ENCODE measurements at regions not wholly inside any gene's neighbourhood (a gene's known extent, or its start where the extent isn't known, plus 50 kb on each side); places are given as distances from the start of the nearest gene placed in this dataset.

DNA sequence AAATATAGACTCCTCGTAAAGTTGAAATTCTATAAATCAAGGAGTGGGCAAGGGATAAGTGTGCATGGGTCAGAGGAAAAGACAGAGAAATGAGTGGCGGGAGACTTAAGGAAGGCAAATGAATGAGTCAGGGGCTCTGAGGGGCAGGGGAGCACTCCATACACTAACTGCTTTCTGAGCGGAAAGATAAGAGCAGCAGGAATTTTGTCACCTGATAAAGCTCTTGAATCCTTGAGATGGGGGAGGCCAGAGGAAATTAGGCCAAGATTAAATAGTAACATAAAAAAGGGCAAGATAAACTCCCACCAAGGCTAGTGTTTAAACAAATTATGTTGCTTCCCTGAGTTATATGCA is 191.0 kb upstream of the S1PR3 start:
- DNase-seq: no peak

DNA sequence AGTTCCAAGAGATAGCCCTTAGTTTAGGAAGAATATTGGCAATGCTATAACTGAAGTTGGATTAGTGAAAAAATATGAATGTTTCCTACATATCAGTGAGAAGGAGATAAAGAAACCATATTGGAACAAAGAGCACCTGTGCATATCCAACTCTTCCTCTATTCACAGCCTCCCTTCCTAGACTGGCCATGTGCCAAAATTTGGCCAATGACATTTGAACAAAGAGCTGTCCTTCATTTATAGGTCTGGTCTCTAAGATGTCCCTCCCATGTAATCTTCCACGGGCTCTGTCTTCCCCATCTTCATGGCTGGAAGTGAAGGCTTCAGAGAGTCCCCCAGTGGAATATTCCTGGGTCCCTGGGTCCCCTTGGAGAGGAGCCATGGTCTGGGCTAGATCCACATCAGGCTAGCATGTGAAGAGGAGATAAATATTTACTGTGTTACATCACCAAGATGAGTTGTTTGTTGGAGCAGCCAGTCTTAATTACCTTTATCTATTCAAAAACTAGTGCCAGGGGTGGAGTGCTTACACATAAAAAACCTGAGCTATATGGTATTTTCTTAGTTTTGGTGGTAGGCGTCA is 190.0 kb upstream of the S1PR3 start:
- no peak for DNase-seq

DNA sequence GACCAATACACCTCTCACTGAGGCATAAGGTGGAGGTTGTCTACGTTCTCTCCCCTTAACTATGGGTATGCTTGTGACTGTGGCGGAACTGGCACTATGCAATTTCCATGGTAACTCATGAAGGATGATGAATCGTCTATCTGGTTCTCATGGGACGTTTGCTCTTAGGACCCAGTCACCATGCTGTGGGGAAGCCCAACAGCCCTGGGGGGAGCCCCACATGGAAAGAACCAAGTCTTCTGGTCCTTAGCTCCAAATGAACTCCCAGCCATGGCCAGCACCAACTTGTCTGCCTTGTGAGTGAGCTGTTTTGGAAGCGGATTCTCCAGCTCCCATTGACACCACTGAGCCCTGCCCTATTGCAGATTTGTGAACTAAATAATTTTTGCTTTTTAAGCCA is 188.7 kb upstream of the S1PR3 start:
- no peak for DNase-seq

DNA sequence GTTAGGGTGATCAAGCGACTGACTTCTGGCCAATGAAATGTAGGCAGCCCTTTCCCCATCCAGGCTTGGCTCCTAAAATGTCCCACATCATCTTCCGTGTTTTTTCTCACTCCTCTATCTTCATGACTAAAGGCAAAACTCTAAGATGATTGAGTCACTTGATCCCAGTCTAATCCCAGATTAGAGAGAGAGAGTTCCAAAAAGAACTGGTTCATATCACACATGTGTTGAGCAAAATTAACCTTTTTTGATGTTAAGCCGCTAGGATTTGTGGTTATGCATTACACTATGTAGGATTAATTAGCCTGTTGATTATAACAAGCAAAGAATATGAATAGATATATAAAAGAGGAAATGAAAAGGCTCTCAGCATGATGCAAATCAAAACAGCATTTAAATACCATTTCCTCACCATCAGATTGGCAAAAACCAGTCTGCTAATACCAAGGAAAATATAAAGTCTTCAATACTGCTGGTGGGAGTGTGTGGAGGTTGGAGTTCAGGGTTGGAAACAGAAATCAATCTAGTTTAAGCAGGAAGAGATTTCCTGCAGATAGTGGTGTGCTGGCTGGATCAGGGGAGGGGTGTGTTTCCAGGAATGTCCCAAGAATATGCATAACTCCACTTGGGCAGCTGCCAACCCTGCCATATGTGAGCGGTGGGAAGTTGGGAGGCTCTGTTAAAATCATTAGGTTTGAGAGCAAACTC is 187.6 kb upstream of the S1PR3 start:
- no peak for DNase-seq

DNA sequence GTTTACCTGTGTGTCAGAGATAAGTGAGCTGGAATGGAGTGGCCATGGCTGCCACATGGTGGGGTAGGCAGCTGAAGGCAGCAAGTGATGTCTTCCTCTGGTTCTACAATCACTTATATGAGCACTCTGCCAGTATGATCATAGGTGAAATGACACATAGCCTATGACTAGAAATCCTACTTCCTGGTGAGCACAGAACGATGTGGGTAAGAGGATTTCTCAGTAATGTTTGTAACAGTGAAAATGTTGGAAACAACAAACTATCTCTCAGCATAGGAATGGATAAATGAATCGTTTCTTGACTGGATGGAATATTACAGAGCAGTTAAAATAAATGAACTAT is 187.0 kb upstream of the S1PR3 start:
- no peak for DNase-seq

DNA sequence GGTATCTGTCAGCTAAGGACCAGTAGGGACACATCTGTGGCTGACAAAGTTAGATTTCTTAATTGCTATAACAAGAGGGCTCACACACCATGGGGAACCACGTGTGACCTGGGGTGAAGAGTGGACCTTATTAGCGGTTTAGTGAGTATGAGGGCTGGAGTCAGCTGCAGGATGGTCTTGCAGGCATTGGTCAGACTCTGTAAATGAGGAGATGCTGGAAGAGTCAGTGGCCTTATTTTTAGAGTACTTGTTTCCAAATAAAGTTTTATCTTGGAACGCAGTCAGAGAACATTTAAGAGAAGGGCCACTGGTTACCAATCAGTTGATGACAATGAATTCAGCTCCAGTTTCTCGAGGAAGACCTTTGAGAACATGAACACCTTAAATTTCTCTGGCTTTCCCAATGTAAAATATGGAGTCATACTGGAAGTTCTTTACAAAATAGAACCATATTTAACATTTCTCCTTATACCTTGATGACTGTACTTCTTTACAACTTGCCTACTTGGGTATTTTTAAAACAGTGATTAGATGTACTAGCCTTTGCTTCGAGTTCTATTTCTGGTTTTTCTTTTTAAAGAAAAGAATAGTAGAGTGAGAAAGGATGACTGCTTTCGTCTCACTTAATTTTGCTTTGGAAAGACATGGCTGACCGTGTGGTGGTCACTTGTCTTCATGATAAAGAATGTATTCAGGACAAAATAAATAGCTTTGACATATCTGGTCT is 185.9 kb upstream of the S1PR3 start:
- no peak for DNase-seq

DNA sequence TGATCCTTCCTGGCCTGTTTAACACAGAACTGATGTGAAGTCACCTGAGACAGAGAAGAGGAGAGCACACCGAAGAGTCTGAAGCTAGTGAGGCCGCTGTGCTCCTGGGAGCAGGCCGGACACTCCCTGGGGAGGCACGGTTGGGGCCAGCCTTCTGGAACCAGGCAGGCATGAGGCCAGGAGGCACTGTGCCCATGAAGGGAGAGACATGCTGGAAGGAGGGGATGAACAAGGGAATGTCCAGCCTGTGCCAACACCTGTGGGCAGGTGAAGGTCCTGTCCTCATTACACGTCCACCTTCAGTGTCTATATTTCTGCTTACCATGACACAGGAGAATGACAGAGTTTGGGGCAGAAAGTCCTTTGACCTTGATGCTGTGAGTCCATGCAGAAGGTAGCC is 183.8 kb upstream of the S1PR3 start:
- no peak for DNase-seq

DNA sequence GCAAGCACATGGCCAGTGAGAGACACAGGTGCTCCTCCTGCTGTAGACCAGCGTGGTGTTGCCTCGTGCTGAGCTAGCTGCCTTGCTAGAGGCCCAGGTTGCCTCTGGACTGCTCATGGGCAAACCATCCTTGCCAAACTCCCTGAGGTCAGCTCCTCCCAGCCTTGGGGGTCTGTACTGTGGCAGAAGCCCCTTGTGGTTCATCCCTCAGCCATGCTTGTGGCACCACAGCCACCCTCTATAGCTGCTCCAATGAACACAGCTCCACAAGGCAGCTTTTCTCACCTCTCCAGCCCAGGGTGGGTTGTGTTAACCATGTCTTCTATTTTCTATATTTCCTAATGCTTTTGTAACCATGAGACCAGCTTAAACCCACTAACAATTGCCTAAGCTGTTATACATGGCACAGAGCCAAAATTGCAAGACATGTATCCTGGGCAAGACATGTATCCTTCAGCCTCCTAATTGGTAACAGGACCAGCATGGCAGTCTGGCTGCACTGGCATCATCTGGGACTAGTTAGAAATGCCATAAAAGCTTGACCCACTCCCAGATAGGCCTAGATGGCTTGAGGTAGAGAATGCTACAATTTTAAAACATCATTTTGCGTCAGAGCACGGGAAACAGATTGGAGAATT is 183.1 kb upstream of the S1PR3 start:
- DNase-seq: no peak

DNA sequence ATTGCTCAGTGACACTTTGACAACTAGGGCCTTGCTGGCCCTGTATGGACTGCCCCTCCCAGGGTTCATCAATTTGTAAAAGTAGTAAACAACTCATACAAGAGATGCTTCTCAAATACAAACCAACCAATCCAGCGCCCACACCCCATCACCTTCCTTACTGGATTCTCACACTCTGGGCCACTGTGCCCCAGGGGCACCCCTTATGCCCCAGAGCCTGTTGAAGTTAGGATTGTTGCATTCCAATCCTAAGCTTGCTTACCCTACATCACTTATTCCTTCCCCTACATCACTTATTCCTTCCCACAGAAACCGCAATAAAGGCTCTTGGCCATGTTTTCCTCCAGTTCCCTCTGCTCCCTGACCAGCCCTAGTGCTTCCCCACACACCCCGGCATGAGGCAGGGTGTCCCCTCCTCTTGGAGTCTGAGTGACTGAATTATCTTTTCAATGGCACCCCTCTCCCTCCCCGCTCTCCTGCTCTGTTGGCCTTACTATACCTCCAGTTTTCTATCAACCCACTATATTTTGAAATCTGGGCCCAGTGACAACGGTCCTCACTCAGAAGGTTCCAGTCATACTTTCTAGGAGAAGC is 182.4 kb upstream of the S1PR3 start:
- DNase-seq: no peak

DNA sequence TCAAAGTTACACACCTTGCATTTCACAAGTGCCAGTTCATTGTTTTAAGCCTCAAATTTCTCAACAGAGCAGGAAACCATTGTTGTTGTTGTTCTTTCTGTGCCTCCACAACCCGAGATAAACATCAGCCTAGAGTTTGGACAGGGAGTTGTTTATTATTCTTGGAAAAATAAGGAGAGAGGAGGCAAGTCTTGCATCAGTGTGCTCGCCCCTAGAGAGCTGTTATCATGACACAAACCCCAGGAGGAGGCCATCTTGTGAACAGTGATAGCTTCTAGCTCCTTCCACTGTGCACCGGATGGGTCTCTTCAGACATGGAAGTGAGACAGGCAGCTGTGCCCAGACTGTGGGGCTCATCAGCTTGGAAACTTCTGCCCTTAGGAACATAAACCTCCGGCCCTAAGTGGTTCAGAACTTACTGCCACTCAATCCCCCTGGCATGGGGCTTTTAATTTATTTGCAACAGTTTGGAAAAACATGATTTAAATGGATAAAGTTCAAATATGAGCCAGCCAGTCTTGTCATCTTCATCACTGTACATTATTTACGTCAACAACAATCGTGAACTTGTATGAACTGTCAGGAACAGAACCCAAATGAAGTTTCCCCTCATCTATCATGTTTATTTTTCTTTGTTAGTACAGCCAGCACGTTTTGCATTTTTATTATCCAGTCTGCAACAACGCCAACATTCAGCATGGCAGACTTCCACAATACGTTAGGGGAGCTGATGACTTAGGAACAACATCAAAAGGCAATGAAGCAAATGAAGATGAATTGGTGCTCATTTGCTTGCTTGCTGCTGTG is 181.7 kb upstream of the S1PR3 start:
- no peak for DNase-seq

DNA sequence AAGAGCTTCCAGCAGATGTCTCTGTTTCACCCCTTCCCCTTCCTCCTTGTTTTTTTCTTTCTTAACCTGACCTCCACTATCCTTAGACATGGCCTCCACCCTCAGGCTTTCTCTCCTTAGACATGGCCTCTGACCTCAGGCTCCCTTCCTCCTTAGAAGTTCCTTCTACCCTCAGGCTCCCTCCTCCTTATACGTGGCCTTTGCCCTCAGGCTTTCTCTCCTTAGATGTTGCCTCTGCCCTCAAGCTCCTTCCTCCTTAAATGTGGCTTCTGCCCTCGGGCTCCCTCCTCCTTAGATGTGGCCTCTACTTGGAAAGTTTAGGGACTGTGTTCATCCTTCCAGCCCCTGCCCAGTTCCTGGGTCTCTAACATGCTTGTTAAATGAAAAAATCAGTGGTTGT is 180.4 kb upstream of the S1PR3 start:
- no peak for DNase-seq

DNA sequence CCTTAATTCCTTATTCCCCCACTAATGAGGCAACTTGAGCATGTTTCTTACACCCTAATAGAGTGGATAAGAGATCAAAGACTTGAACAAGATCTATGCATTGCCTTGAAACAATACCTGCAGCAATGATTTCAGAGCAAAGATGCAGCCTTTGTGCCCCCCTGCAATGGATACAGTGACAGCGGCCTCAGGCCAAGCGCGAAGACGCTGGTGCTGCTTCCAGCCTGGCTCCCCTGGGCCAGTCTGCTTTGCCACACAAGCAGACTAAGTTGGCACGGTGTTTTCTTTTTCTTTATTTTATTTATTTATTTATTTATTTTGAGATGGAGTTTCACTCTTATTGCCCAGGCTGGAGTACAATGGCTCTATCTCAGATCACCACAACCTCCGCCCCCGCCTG is 179.8 kb upstream of the S1PR3 start:
- DNase-seq: no peak

DNA sequence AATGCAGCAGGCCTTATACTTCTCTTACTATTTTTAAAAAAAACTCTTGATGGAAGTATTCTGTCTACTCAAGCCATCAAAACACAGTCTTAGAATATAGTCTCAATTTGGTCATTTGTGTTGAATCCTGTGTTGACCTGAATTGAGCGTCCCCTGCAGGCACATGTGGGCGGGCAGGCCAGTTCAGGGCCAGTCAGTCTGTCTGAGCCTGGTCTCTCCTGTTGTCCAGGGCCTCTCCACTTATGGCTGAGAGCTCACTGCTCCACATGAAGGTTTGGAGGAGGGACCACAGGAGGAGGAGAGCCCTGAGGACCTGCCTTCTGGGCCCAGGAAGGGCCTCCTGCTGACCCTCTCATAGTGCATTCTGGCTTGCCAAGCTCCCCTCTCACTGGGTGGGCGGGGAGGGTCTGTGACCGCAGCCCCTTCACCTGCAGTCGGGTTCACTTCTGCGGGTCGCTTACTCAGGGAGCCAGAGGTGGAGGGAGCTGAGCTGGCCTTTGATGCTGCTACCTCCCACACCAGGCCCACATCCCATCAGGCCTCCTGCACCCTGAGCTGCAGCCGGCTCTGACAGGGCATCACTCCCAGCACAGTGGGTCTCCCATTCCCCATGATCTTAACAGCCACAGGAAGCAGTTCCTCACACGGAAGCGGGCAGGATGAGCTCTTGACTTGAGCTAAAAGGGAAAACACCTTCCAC is 178.2 kb upstream of the S1PR3 start:
- no peak for DNase-seq

DNA sequence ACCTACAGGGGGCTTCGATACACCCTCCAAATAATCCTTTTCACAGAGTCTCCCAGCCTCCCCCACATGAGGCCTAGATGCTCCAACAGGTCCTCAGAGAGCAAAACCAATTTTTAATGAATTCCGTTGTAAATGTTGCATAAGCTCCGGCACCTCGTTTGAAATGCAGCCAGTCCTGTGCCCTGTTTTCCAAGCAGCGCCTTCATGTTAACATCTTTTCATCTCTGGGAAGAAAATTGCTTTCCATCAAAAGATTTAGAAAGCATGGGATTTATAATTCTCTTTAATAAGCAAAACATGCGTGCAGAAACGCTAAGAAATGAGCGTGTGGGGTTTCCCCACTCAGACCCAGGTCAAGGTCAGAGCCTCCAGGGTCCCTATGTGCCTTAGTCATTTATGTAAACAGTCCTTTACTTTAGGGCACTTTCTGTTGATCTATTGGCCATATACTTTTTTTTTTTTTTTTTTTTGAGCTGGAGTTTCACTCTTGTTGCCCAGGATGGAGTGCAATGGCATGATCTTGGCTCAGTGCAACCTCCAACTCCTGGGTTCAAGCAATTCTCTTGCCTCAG is 177.5 kb upstream of the S1PR3 start:
- no peak for DNase-seq

DNA sequence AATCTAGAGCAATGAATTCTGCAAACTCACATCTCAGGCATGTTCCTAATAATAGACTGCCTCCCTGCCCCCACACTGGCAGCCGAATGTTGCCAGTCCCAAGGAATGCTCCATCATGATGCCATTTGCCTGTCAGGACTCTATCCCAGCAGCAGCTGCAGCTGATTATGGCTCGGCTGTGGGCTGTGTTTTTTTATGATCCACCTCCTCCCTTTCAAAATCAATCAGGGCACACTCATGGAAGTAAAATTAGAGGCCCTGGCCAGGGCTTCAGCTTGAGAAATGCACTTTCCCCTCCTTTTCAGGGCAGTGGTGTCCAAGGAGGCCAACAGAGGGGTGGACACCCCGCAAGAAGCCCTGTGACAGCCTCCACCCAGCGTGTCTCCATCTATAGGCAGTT is 176.7 kb upstream of the S1PR3 start:
- no peak for DNase-seq

DNA sequence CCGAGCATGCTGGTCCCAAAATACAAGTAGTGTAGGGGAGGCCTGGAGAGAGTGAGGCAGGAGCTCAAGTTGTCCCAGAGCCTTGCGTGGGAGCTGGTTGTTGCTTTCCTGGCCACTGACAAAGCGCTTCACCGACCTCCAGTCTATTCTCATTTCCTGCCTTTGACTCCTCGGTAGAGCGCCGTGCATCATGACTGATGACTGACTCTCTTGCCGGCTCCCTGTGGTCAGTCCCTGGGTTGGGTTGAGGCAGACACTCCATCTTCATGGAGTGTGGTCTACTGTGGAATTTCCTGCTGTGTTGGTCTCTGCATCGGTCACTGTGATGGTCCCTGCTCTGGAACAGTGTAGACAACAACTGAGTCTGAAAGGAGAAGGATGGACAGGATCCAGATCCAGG is 175.1 kb upstream of the S1PR3 start:
- DNase-seq: no peak

DNA sequence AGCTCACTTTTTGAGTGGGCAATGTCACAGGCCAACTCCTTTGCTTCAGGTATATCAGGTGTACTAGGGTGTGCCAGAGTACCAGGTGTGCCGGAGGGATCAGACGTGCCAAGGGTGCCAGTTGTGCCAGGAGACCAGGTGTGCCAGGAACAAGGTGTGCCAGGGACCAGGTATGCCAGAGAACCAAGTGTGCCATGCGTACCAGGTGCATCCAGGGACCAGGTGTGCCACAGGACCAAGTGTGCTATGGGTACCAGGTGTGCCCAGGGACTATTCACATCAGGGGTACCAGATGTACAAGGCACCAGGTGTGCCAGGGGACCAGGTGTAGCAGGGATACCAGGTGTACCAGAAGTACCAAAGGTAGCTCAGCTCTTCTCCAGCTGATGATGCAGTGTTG is 174.7 kb upstream of the S1PR3 start:
- DNase-seq: no peak

DNA sequence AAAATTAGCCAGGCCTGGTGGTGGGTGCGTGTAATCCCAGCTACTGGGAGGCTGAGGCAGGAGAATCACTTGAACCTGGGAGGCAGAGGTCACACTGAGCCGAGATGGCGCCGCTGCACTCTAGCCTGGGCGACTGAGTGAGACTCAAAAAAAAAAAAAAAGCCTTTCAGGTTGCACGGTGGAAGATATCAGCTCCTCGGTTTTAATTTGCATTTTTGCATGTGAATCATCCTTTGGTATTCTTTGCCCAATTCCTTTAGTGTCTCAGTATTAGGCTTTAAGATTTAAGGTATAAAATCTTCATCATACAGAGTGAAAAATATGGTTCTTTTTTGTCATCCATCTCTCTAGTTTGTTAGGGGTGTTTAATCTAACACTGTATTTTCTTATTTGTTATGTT is 173.6 kb upstream of the S1PR3 start:
- DNase-seq: no peak

DNA sequence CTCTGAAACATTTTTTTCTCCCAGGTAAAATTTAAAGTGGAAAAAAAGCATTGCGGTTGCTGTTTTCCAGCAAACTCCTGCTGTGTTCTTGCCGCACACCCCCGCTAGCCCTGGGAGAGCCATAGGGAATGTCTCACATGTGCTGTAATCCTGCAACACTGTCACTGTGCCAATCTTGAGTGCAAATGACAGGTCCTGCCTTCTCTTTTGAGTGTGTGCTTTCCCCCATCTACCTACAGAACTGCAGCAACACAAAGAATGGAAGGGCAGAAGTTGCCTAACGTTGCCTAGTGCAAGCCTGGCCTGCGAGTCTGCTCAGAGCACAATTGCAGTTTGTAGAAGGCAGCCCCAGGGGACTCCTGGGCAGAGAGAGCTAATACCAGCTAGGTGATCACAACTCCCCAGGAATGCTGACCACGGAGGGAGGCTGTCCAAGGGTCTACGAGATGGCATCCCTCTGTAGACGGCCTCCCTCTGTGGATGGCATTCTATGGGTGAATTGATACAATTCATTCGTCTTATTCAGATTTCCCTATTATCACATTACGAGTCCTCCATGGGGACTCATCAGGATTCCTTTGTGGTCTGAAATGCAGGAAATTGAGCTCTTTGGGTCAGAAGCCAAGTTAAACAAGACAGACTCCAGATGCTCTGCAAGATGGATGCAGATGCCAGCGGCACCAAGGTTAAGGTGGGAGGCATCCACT is 172.6 kb upstream of the S1PR3 start:
- no peak for DNase-seq

DNA sequence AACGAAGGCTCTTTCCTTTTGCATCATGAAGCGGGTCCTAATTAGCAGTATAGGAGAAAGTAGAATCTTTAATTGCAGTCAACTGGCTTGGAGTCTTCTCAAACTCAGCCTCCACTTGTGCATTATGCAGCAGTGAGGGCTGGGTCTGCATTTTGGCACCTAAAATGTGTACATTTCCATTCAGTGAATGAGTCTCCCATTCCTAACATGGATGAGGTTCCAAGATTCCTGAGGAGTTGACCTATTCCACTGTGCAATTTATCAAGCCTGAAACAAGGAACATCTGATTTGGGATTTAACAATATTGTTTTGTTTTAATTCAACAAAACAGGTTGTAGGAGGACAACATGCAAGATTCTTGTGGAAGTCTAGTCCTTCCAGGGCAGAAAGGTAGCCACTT is 171.8 kb upstream of the S1PR3 start:
- DNase-seq: no peak

DNA sequence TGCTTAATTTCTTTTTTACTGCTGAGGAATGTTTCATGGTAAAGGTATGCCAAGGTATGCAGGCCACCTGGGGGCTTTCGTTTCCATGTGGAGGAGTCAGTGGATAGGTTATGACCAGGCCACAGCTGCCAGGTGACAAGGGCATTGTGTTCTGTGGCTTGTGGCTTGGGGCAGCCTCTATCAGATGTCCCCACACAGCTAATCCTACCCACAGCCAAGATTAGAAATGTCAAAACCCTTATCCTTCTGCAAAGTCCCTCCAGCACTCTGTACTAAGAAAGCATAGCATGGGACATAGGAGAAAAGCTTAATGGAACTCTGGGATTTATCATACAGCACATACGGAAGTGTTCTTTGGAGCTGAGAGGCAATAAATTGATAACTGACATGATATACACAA is 171.2 kb upstream of the S1PR3 start:
- DNase-seq: no peak
